ENCODE measurements at regions not wholly inside any gene's neighbourhood (a gene's known extent, or its start where the extent isn't known, plus 50 kb on each side); places are given as distances from the start of the nearest gene placed in this dataset.

DNA sequence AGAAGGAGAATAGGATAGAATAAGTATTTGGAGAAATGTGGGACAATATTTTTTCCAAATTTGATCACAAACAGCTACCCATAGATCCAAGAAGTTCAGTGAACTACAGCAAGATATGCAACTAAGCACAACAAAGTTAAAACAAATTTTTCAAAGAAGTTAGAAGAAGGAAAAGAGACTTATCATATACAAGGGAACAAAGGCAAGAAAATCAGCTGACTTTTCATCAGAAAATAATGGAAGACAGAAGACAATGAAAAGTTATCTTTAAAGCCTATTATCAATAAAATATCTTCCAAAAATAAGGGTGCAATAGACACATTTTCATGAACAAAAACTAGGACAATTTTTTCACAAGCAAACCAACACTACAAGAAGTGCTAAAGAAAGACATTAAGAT lies 202.8 kb upstream of the FN1 start:
- TF ChIP-seq HNF4A (CRISPR knock-in tag; IDR thresholded peaks at IDR 0.05) (no peak), RFX5 (IDR thresholded peaks at IDR 0.05; ENCODE audit: low read depth, low read length) (no peak), CEBPG (CRISPR knock-in tag; IDR thresholded peaks at IDR 0.05) (no peak), FOXA1 (IDR thresholded peaks at IDR 0.05) (no peak), FOXA1 (CRISPR knock-in tag; IDR thresholded peaks at IDR 0.05) (no peak), POLR2AphosphoS5 (IDR thresholded peaks at IDR 0.05; ENCODE audit: low read depth, low read length) (no peak), RBM22 (optimal IDR thresholded peaks at IDR 0.05; ENCODE audit: low read length) (no peak), MAFK (conservative IDR thresholded peaks at IDR 0.05 in 1 of 2, IDR thresholded peaks at IDR 0.05 in 1 of 2; ENCODE audit: low read length in 2 of 2) (no peak)
- TF ChIP-seq, protein P1, sequence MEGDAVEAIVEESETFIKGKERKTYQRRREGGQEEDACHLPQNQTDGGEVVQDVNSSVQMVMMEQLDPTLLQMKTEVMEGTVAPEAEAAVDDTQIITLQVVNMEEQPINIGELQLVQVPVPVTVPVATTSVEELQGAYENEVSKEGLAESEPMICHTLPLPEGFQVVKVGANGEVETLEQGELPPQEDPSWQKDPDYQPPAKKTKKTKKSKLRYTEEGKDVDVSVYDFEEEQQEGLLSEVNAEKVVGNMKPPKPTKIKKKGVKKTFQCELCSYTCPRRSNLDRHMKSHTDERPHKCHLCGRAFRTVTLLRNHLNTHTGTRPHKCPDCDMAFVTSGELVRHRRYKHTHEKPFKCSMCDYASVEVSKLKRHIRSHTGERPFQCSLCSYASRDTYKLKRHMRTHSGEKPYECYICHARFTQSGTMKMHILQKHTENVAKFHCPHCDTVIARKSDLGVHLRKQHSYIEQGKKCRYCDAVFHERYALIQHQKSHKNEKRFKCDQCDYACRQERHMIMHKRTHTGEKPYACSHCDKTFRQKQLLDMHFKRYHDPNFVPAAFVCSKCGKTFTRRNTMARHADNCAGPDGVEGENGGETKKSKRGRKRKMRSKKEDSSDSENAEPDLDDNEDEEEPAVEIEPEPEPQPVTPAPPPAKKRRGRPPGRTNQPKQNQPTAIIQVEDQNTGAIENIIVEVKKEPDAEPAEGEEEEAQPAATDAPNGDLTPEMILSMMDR (CRISPR knock-in tag; IDR thresholded peaks at IDR 0.05) = no peak
- TF ChIP-seq, protein P2, sequence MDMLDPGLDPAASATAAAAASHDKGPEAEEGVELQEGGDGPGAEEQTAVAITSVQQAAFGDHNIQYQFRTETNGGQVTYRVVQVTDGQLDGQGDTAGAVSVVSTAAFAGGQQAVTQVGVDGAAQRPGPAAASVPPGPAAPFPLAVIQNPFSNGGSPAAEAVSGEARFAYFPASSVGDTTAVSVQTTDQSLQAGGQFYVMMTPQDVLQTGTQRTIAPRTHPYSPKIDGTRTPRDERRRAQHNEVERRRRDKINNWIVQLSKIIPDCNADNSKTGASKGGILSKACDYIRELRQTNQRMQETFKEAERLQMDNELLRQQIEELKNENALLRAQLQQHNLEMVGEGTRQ (IDR thresholded peaks at IDR 0.05; ENCODE audit: low read depth, low read length) = no peak
- TF ChIP-seq, protein P2 (CRISPR knock-in tag; IDR thresholded peaks at IDR 0.05; ENCODE audit: borderline replicate concordance) = no peak

Measured in HepG2 (cell line).